ENCODE measurements at regions not wholly inside any gene's neighbourhood (a gene's known extent, or its start where the extent isn't known, plus 50 kb on each side); places are given as distances from the start of the nearest gene placed in this dataset.

GRCh38 chr10:36191009-36191408, 548.9 kb upstream of the FZD8 start (continued):
- no peak for TF ChIP-seq EZH2 (IDR thresholded peaks at IDR 0.05)

GRCh38 chr10:36188461-36188860, 546.4 kb upstream of the FZD8 start:
- RAD21 ChIA-PET (ENCODE audit: low non-redundant PET in 1 of 2, low total read pairs in 2 of 2, uncharacterized antibody in 2 of 2, unreplicated experiment in 2 of 2): no interaction called here
- BruUV-seq (replicated peaks): no TSS peak
- no peaks in the 10 kb centered on the region for H3K9me2 ChIP-seq (ENCODE audit: insufficient read depth)
- H2AFZ ChIP-seq (ENCODE audit: low read depth, low read length, poor library complexity, severe bottlenecking): no peak overlapping the region
- no peaks in the 10 kb centered on the region for H3K4me1 ChIP-seq (ENCODE audit: control insufficient read depth in 1 of 2, insufficient read depth in 2 of 2, low read length in 2 of 2)
- H4K20me1 ChIP-seq (ENCODE audit: insufficient read depth): no peaks in the 10 kb centered on the region
- H3K79me2 ChIP-seq (ENCODE audit: insufficient read depth, low read length): no peaks in the 10 kb centered on the region
- H3K36me3 ChIP-seq (ENCODE audit: control insufficient read depth in 1 of 2, insufficient read depth in 2 of 2, low read length in 2 of 2): no peaks in the 10 kb centered on the region
- CTCF ChIA-PET: no interaction called here
- no peak overlapping the region for H3K27ac ChIP-seq (ENCODE audit: low read depth, low read length)
- no peak overlapping the region for H3K4me2 ChIP-seq (ENCODE audit: low read length)
- ATAC-seq (no peak), DNase-seq (ENCODE audit: low read depth, low spot score) (no peak)
- H3K9me3 ChIP-seq (ENCODE audit: control insufficient read depth in 1 of 2, insufficient read depth in 1 of 2, low read depth in 1 of 2, low read length in 2 of 2): peaks cover 7 to 13% of the 10 kb centered on the region in 2 experiments; a peak in 2 of 4 replicates
- no peaks in the 10 kb centered on the region for H3K27me3 ChIP-seq (ENCODE audit: insufficient read depth, low read length)
- no peak overlapping the region for H3K4me3 ChIP-seq (replicated peaks in 1 of 2; ENCODE audit: low read depth in 1 of 2, low read length in 2 of 2)
- POLR2A ChIA-PET: no interaction called here
- TF ChIP-seq SRF (IDR thresholded peaks at IDR 0.05; ENCODE audit: low read depth) (no peak), JUND (IDR thresholded peaks at IDR 0.05) (no peak), ZFX (IDR thresholded peaks at IDR 0.05) (no peak), SIN3A (IDR thresholded peaks at IDR 0.05; ENCODE audit: low read depth) (no peak), SP1 (IDR thresholded peaks at IDR 0.05; ENCODE audit: low read depth) (no peak), YY1 (IDR thresholded peaks at IDR 0.05; ENCODE audit: extremely low read depth, insufficient replicate concordance, low read depth, low read length) (no peak), EGR1 (IDR thresholded peaks at IDR 0.05; ENCODE audit: low read depth) (no peak), ATF3 (IDR thresholded peaks at IDR 0.05) (no peak), MAX (IDR thresholded peaks at IDR 0.05) (no peak), RAD21 (IDR thresholded peaks at IDR 0.05; ENCODE audit: low read depth) (no peak), ZNF274 (IDR thresholded peaks at IDR 0.05; ENCODE audit: low read depth, low read length) (no peak), CBX3 (IDR thresholded peaks at IDR 0.05; ENCODE audit: low read depth) (no peak), EZH2 (IDR thresholded peaks at IDR 0.05) (no peak), TCF7L2 (IDR thresholded peaks at IDR 0.05; ENCODE audit: borderline replicate concordance, extremely low read depth, insufficient read depth, insufficient read length) (no peak), POLR2AphosphoS5 (IDR thresholded peaks at IDR 0.05; ENCODE audit: low read depth, low read length) (no peak), CEBPB (IDR thresholded peaks at IDR 0.05; ENCODE audit: low read depth) (no peak), EZH2phosphoT487 (IDR thresholded peaks at IDR 0.05; ENCODE audit: borderline replicate concordance) (no peak)
- TF ChIP-seq, protein P1, sequence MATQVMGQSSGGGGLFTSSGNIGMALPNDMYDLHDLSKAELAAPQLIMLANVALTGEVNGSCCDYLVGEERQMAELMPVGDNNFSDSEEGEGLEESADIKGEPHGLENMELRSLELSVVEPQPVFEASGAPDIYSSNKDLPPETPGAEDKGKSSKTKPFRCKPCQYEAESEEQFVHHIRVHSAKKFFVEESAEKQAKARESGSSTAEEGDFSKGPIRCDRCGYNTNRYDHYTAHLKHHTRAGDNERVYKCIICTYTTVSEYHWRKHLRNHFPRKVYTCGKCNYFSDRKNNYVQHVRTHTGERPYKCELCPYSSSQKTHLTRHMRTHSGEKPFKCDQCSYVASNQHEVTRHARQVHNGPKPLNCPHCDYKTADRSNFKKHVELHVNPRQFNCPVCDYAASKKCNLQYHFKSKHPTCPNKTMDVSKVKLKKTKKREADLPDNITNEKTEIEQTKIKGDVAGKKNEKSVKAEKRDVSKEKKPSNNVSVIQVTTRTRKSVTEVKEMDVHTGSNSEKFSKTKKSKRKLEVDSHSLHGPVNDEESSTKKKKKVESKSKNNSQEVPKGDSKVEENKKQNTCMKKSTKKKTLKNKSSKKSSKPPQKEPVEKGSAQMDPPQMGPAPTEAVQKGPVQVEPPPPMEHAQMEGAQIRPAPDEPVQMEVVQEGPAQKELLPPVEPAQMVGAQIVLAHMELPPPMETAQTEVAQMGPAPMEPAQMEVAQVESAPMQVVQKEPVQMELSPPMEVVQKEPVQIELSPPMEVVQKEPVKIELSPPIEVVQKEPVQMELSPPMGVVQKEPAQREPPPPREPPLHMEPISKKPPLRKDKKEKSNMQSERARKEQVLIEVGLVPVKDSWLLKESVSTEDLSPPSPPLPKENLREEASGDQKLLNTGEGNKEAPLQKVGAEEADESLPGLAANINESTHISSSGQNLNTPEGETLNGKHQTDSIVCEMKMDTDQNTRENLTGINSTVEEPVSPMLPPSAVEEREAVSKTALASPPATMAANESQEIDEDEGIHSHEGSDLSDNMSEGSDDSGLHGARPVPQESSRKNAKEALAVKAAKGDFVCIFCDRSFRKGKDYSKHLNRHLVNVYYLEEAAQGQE (IDR thresholded peaks at IDR 0.05; ENCODE audit: low read depth): no peak
- TF ChIP-seq, protein P2, sequence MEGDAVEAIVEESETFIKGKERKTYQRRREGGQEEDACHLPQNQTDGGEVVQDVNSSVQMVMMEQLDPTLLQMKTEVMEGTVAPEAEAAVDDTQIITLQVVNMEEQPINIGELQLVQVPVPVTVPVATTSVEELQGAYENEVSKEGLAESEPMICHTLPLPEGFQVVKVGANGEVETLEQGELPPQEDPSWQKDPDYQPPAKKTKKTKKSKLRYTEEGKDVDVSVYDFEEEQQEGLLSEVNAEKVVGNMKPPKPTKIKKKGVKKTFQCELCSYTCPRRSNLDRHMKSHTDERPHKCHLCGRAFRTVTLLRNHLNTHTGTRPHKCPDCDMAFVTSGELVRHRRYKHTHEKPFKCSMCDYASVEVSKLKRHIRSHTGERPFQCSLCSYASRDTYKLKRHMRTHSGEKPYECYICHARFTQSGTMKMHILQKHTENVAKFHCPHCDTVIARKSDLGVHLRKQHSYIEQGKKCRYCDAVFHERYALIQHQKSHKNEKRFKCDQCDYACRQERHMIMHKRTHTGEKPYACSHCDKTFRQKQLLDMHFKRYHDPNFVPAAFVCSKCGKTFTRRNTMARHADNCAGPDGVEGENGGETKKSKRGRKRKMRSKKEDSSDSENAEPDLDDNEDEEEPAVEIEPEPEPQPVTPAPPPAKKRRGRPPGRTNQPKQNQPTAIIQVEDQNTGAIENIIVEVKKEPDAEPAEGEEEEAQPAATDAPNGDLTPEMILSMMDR (IDR thresholded peaks at IDR 0.05 in 2 of 3, conservative IDR thresholded peaks at IDR 0.05 in 1 of 3; ENCODE audit: borderline replicate concordance in 1 of 3, insufficient read depth in 1 of 3, low read depth in 2 of 3, low read length in 2 of 3): no peak
- TF ChIP-seq, protein P3, sequence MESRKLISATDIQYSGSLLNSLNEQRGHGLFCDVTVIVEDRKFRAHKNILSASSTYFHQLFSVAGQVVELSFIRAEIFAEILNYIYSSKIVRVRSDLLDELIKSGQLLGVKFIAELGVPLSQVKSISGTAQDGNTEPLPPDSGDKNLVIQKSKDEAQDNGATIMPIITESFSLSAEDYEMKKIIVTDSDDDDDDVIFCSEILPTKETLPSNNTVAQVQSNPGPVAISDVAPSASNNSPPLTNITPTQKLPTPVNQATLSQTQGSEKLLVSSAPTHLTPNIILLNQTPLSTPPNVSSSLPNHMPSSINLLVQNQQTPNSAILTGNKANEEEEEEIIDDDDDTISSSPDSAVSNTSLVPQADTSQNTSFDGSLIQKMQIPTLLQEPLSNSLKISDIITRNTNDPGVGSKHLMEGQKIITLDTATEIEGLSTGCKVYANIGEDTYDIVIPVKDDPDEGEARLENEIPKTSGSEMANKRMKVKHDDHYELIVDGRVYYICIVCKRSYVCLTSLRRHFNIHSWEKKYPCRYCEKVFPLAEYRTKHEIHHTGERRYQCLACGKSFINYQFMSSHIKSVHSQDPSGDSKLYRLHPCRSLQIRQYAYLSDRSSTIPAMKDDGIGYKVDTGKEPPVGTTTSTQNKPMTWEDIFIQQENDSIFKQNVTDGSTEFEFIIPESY (IDR thresholded peaks at IDR 0.05; ENCODE audit: extremely low read depth, insufficient replicate concordance, low read length): no peak
- H3K9ac ChIP-seq (ENCODE audit: low read length): no peak overlapping the region
- intact Hi-C loops (cut with micrococcal nuclease): no loop called here
